HG03095 (cell line): ENCODE measurements at regions not wholly inside any gene's neighbourhood (a gene's known extent, or its start where the extent isn't known, plus 50 kb on each side); places are given as distances from the start of the nearest gene placed in this dataset.
A peak's percentile ranks its signal among the peaks of the same experiment; 100 is the strongest.
"Not testable (repeated sequence)": the region's sequence is repeated elsewhere in the genome, so short reads cannot be mapped to it uniquely, and the experiment has no call there.

Source experiments
- ATAC-seq: cut with Tn5 transposase; IDR thresholded peaks from one replicate; pipeline ENCODE4 v1.9.1; 2021; ENCODE audit warnings: moderate library complexity; ENCODE audit not compliant: unreplicated experiment

DNA sequence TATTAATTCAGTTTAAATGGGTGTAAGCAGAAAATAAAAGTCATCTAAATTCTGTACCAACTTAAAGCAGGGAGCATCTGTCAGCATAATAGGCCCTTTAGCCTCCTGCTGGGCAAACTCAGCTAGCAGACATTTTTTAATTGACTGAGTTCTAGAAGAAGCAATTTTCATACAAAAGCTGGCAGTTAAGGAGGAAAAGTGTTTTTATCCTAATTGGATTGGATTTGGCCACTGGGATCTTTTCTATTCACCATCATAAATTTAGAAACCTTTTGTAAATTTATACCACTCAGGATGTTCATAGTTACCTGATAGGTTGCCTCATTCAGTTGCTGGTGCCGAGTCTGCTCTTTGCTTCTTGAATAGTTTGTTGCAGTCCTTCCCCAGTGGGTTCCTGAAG lies 262.7 kb upstream of the FSIP2 start:
- ATAC-seq = no peak

DNA sequence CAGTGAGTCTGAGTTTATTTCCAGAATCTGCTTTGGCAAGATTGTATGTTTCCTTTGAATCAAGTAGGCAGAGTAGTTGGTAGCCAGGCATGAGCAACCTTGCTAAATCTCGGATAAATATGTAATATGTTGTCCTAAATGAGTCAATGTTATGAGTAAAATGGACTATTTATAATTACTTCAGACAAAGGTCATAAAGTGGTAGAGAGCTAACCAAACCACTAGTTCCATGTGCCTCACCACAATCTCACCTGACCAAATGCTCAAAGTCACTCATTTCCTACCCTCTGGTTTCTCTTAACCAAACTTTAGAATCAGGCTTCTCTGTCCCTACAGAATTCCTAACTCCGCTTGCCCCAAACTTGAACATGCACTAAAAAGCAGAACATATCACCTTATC lies 261.2 kb upstream of the FSIP2 start:
- no peak for ATAC-seq

DNA sequence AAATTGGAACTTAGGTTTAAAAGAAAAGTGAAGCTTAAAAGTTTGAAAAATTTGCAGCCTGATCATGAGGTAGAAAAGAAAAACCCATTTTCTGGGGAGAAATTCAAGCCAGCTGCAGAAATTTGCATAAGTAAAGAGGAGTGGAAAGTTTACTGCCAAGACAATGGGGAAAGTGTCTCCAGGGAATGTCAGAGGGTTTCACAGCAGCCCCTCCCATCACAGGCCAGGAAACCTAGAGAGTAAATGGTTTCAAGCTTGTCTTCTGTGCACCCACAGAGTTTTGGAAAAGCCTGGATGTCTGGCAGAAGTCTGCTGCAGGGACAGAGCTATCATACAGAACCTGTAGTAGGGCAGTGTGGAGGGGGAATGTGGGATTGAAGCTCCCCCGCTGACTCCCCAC lies 254.0 kb upstream of the FSIP2 start:
- ATAC-seq = no peak

- no peak for ATAC-seq
These were observed 236.3 kb upstream of the FSIP2 start for GRCh38 chr2:185502351-185502750.

- no peak for ATAC-seq
These were observed 230.9 kb upstream of the FSIP2 start for GRCh38 chr2:185507719-185508118.

- ATAC-seq = no peak
These were observed 228.5 kb upstream of the FSIP2 start for GRCh38 chr2:185510060-185510459.

GRCh38 chr2:185511925-185512324 lies 226.7 kb upstream of the FSIP2 start:
- no peak for ATAC-seq

- no peak for ATAC-seq
These were observed 216.1 kb upstream of the FSIP2 start for GRCh38 chr2:185522472-185522871.

- ATAC-seq = not testable (repeated sequence)
These were observed 214.4 kb upstream of the FSIP2 start for GRCh38 chr2:185524242-185524641.

- ATAC-seq = no peak
These were observed 212.4 kb upstream of the FSIP2 start for GRCh38 chr2:185526161-185526560.

DNA sequence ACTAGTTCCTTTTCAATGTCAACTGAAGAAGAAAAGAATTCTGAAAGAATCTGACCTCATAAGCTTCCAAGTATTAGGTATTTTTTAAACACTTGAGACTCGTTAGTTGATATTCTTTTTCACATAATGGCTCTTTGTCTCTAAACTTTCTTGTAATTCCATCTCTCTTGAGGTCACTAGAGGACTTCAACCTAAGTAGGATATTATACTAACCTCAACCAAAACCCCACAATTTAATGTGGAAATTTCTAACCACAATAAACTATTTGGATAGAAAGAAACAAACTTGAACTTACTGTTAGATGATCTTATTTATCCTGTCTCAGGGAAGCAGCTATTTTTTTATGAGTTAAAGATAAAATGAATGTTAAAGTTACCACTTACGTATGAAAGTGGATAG lies 206.9 kb upstream of the FSIP2 start:
- ATAC-seq = no peak

DNA sequence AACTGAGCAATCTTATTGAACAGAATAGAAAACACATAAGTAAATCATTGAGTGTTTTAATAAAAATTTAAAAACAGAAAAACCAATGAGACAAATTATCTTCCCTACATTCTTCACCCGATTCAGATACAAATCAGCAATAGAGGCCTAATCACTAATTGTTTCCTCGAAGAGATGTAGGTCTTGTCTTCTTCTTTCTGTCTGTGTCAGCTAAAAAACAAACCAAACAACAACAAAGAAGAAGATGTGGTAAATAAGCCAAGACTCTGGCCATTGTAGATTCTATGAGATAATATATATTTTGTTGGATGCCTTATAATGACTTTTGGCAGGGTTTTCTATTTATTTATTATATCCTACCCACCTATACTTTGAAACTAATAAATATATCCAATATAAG lies 200.9 kb upstream of the FSIP2 start:
- no peak for ATAC-seq

DNA sequence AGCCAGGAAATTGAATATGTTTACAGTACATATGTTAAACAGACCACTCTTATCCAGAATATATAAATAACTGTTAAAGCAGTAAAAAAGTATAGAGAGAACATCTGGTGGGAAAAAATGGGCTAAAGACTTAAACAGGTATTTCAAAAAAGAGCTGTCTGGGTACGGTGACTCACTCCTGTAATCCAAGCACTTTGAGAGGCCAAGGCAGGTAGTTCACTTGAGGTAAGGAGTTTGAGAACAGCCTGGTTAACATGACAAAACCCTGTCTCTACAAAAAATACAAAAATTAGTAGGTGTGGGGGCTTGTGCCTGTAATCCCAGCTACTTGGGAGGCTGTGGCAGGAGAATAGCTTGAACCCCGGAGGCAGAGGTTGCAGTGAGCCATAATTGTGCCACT lies 171.4 kb upstream of the FSIP2 start:
- ATAC-seq = no peak

DNA sequence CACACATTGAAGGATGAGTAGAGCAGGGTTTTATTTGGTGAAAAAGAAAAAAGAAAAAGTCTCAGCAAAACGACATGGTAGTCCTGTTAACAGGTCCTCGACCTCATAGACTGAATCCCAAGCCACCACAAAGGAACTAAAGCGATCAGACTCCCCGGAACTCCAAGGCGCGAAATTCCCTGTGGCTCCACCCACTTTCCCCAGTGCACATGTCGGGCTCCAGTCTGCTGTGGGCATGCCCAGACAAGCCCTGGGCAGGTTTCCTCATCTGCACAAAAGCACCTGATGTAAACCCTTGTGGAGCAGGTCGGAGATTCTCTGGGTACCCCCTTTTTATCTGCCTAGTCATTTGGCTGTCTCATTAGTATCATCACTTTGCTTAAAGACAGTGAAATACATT lies 170.7 kb upstream of the FSIP2 start:
- no peak for ATAC-seq

DNA sequence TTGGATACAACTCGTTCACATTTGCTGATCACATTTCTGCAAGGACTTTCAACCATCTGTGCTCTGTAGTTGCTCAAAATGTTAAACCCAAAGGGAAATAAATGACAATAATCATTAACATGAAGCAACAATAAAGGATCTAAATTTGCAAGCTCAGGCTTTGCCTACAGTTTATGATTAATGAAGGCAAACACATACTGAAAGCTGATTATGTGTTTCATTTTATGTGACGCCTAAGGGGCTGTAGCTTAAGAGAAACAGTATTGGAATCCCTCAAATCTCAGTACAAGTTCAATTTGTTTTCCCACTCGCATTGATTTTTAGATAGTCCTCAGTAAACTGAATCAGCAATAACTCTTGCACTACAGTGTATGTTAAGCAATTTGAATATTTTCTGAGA lies 160.3 kb upstream of the FSIP2 start:
- peak; percentile 57 for ATAC-seq

GRCh38 chr2:185583058-185583816 lies 155.4 kb upstream of the FSIP2 start:
- no peak for ATAC-seq

- not testable (repeated sequence) for ATAC-seq
These were observed 153.4 kb upstream of the FSIP2 start for GRCh38 chr2:185585165-185585564.

DNA sequence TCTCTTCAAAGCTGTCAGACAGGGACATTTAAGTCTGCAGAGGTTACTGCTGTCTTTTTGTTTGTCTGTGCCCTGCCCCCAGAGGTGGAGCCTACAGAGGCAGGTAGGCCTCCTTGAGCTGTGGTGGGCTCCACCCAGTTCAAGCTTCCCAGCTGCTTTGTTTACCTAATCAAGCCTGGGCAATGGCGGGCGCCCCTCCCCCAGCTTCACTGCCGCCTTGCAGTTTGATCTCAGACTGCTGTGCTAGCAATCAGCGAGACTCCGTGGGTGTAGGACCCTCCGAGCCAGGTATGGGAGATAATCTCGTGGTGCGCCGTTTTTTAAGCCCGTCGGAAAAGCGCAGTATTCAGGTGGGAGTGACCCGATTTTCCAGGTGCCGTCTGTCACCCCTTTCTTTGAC lies 147.3 kb upstream of the FSIP2 start:
- not testable (repeated sequence) for ATAC-seq

DNA sequence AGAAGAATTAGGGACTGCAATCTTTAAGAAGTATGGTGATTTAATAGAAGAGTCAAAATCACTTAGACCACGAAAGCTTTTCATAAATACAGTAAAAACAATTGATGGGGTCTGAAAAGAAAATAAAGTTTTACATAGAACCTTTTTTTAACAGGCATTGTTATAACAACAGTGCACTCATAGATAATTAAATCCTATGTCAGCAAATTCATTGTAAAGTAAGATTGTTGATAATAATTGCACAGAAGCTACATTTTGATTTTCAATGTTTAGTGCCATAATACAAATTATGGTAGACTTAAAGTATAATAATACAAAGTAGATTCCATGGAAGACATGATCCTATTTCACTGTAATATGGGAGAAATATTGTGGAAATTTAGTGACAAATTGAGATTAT lies 130.7 kb upstream of the FSIP2 start:
- ATAC-seq = no peak

- ATAC-seq = no peak
These were observed 129.8 kb upstream of the FSIP2 start for GRCh38 chr2:185608799-185609198.

GRCh38 chr2:185610301-185610700 lies 128.3 kb upstream of the FSIP2 start:
- ATAC-seq = no peak

GRCh38 chr2:185618625-185619024 lies 120.0 kb upstream of the FSIP2 start:
- ATAC-seq = no peak

GRCh38 chr2:185625604-185626003 lies 113.0 kb upstream of the FSIP2 start:
- ATAC-seq = no peak
